Left forelimb (tissue), 1 donor: ENCODE measurements at regions not wholly inside any gene's neighbourhood (a gene's known extent, or its start where the extent isn't known, plus 50 kb on each side); places are given as distances from the start of the nearest gene placed in this dataset.
"Not testable (repeated sequence)": the region's sequence is repeated elsewhere in the genome, so short reads cannot be mapped to it uniquely, and the experiment has no call there.

Experiments
- DNase-seq: peaks from one replicate; pipeline ENCODE4 v3.0.0-alpha.2; 2018; ENCODE audit warnings: low spot score

DNA sequence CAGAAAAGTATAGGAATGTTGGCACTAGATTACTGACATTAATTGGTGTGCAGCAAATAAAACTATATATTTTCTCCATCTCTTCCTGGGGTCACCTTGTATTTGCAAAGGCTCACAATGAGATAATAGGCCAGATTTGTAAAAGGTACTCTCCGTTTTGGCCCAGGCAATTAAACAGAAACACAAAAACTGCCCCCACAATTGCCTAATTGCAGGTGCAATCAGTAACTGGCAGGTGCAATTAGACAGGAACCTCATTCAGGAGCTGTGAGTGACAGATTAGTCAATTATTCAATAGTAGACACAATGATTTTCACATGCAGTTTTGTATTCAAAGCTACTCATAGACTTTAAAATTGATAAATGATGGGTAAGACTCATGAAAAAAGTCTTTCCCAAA, 451.4 kb upstream of the ID2 start:
- no peak for DNase-seq

DNA sequence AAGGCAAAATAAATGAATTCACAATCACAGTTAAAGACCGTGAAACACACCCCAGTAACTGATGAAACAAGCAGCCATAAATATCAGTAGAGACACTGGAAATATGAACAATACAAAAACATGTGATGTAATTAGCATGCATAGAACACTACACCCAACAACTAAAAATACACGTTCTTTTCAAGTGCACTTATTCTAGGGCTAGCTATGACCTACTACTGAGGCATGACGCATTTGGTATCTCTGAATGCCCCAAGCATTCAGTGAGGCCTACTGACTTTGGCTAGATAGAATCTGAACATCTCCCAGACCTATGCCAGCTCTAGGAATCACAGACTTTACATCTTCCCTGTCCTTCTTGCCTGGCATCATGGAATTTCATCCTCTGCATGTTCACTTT, 450.0 kb upstream of the ID2 start:
- DNase-seq, result no peak

DNA sequence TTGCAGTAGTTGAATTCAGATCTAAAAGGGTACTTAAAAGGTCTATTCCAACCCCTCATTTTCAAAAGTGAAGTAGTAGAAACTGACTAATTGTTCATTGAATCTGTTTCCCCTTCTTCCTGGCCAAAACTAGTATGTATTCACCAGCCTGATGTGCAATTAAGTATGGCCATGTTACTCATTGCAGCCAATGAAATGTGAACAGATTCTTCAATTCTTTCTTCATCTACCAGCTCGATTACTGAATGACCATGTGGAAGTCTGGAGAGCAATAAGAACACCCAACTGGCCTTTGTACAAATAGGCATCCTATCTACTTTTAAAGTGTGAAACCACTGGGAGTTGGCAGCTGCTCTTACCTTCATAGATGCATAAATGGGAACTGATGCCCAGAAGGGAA, 449.0 kb upstream of the ID2 start:
- DNase-seq, result no peak

DNA sequence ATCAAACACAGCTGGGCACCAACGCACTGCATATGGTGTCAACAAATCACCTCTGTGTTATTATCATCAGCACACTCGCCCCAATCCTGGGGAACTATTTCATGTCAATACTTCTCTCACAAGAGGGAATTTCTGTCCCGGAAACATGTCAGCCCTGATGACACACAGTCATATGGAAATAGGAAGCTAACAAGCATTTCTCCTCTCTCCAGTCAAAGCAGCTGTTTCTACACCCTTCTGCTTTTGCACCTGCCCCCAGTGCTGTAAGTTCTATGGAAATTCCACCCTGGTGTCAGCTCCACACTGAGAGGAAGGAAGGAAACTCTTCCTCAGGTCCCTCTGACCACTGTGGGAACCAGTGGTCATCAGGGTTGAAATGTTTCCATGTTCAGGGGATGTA, 447.6 kb upstream of the ID2 start:
- DNase-seq, result no peak

DNA sequence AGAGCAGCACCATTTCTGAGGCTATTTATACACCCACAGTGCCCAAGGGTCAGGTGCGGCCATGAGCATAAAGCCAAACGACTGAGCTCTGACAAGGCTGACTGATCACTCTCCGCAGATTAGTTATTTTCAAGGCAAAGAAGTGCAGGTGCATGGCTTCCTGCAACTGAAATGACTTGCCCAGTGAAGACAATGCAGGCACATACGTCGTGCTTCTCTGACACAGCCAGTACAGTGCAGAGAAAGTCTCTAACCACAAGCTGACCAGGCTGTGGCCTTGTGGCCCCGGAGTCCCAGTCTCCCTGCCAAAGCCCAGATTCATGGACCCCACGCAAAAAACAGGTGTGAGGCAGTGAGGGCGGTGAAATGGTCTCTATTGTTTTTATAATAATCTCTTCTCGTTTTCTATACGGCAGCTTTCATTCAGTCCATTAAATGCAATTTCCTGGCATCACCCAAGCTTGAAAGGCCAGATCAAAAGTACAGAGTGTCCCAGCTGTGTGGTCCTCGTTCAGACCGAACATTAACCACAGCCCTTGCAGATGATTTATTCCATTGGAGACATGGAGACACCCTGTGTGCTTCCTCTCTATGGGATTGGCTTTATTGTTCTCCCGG, 447.0 kb upstream of the ID2 start:
- DNase-seq, result no peak

DNA sequence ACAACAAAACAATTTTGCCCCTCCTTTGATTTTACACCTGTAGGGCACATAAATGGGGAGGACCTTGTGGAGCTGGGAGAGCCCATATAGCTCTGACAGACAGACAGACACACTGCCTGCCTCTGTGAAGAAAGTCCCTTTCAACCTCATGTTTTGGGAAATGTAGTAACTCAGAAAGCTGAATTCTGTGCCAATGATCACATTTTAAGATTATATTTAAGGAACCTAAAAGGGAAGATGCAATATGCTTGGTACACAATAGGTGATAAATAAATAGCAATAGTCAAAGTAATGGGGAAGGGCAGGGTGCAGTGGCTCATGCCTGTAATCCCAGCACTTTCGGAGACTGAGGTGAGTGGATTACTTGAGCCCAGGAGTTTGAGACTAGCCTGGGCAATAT, 446.4 kb upstream of the ID2 start:
- DNase-seq, result no peak

DNA sequence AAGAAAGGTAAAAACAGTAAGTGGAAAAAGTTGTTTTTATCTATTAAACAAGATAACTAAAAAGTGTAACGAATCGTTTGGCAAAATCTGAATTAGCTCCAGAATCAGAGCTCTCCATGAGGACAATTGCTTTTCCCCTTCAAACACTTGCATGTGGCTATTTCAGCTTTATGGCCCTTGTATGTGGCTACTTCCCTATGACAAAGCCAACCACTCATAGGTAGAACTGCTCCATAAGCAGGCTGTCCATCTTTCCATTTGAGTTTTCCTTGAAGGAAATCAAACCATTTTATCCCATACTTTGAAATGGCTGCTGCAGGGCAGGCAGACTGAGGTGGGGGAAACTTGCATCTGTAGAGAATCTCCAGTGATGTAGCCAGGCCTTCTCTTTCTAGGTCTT, 445.5 kb upstream of the ID2 start:
- DNase-seq, result no peak

DNA sequence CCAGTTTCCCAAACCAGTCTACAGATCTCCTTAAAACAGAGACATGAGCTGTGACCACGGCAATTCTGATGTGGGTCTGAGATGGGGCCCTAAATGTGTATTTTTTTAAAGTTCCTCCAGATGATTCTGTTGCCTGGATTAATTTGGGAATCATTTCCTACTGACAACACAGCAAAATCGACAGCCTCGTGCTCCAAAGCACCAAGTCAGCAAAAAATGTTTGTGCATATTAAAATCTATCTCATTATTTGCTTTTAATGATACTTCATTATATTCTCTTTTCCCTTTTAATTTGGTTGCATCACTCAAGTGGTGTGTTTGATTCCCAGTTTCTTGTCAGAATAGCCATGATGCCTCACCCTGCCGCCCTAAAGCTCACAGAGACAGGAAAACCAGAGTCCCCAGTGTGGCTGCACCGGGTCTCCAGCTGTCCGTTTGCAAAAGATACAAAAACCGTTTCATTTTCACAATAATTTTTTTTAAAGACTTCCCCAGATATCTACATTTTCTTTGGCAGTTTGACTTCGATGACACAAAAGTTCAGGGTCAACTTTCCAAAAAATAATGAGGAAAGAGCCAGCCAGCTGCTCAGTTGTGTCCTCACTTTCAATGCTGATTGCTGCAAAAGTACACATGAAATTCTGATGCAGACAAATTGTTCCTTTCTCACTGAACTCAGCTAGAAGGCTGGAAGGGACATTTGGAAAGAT, 443.2 kb upstream of the ID2 start:
- no peak for DNase-seq

DNA sequence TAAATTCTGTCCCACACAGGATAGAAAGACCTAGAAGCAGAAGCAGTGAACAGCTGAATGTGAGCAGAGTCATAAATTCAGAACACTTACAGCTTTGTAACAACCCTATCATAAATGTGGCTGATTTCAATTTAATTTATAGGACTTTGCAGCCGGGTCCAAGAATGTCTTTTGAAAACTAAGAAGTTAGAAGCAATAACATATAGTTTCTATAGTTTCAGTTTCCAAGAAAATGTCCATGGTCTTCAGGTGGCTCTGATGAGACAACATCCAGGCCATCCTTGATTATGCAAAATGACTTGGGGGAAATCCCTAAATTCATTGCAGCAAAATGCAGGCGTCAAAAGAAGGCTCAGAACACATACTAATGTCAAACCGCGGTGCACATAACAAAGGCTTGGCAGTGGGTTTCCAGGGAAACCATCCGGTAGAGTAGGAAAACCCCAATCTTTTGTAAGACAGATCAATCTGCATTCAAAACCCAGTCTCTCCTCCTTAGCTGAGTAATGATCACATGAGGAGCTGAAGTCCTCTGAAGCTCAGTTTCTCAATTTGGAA, 442.2 kb upstream of the ID2 start:
- DNase-seq, result no peak

DNA sequence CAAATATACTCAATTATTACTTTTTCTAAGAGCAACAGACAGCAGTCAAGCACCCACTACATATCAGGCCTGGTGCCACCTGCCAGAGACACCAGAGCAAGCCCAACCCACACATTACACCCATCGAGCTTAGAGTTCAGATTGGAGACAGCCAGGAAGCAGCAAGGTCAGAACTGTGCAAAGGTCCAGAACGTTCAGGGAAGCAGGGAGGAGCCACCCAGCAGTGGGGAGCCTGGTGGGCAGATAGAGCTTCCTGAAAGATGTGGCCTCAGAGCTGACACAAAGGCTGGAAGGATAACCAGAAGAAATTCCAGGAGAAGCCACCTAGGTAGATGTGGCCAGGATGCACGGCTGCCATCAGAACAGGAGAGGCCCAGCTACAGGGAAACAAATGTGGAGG, 440.5 kb upstream of the ID2 start:
- DNase-seq, result peak; percentile 28

DNA sequence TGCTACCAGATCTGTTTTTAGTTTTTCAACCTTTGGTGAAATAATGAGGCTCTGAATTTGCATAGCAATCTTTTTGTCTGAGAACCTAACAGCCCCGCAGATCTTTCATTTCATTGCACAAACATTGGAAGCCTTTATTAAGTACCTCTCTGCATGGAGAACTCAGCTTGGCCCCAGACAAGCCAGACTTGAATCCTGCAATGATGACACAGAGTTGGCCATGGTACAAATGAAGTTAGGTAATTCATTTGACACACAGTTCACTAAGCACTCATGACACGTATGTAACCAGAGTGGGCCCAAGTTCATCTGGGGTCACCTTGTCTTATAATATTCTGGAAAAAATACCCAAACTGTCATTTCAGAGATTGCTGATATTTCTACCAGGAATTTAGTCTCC, 439.1 kb upstream of the ID2 start:
- DNase-seq, result peak; percentile 5

DNA sequence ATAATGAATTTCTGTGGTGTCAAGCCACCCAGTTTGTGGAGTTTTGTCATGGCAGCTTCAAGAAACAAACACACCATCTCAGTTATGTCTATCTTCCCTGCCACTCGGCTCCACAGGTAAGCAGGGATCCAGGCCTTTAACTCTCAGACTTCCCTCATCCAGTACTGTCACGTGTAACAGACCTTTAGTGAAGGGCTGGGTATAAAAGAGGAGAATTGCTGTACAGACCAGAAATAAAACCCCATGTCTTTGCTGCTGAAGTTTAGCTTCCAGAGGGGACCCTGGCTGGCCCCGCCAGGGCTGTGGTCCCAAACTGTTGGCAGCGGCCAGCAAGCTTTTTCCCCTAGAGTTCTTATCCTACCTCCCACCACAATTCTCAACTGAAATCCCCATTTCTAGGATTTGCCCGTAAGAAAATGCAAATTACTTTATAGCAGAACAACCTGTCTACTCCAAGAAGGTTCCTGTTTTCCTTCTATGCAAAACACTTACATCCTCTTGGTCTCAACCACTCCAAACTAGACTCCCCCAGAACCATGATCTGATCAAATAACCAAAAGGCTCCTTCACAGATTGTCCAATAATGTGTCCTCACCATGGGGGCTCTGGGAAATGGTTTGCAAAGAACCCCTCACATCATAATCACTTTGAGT, 438.0 kb upstream of the ID2 start:
- no peak for DNase-seq

DNA sequence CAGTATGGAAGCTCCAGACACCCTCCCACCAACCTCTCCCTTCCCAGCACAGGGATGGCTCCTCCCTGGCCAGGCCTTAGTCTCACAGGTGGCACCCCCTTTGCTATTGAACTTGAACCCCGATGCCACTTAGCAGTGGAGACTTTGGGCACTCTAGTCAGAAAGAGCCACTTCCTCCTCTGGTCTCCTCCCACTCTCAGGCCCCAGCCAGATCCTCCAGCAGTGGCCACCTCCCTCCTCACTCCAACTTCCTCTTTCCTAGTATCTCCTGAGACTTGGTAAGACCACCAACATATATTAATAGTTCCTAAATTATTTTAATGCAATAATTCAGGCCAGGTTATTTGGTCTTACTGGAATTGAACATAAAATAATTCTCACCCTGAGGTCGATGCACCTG, 437.2 kb upstream of the ID2 start:
- DNase-seq, result no peak

DNA sequence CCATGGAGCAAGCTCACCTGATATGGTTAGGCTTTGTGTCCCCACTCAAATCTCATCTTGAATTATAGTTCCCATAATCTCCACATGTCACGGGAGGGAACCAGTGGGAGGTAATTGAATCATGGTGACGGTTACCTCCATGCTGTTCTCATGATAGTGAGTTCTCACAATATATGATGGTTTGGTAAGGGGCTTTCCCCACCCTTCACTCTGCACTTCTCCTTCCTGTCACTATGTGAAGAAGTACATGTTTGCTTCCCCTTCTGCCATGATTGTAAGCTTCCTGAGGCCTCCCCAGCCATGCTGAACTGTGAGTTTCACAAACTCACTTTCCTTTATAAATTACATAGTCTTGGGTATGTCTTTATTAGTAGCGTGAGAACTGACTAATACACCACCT, 435.7 kb upstream of the ID2 start:
- DNase-seq, result no peak

DNA sequence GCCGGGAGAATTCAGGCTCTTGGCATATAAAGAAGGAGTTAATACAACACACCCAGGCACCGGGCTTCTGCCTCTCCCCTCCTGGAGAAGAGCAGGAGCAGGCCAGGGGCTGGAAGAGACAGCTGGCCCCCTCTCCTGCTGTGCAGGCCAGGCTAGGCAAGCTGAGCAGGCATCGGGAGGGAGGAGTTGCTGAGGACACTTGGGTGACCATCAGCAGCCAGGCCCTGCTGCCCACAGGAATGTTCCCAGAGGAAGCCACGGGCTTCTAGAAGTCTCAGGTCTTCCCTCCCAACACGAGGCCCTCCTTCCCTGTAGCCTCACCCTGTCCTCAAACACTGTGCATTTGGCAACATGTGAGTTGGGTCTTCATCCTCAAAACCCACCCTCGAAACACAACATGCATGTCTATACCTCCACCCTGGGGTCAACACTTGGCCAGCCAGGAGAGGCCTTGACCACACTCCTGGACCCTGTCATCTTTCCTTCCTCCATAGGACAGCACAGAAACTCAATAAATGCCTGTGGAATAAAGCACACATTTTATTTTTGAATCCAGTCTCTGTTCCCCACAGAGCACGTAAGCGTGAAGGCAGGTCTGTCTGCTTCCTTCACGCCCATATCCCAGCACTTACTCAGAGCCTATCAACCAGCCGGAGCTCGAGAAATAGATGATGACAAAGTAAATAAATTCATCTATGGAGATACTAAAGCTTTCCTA, 433.8 kb upstream of the ID2 start:
- no peak for DNase-seq

DNA sequence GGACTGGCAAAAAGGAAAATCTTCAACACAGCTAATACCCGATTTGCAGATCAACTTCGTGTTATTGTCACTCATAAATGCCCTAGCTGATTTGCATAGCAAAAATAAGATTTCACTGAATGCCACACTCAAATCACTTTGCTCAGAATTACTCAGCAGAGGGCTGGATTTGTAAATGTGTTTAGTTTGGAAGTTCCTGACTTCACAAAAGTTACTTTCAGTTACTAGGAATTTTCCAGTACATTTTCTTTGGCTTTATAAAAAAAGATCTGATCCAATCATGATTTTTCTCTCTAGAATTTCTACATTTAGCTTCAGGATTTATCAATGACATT, 433.3 kb upstream of the ID2 start:
- DNase-seq, result no peak

DNA sequence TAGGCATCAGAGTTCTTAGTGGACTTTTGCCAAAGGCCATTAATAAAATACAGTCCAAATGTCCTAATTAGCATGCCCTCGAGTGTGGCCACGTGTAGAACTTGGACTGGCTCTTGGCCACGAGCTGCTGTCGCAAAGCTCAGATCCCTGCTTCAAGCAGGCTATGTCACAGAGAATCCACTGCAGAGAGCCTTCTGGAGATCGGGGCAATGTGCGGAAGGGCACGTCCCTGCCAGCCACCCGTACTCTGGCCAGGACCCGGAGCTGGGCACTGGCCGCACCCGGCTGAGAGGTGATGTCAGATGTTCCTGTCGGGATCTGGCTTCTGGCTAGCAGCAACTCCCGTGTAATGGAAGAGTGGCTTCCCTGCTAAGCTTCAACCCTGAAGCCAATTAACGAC, 432.7 kb upstream of the ID2 start:
- no peak for DNase-seq

DNA sequence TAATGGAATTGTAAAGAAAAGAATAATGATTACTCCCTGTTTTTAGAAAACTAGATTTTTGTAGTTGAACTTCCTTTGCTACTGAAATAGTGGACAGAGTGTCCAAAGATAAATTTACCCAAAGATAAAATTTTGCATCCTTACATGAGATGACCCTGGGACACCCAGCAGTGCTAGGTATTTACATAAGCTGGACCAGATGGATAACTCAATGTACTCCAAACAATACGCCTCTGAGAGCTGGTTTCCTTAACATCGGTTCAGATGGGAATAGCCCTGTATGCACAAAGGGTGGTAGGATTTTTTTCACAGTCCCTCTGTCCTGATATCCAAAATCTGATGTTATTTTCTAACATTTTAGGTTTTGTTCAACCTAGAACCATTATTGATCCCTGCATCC, 432.1 kb upstream of the ID2 start:
- no peak for DNase-seq

DNA sequence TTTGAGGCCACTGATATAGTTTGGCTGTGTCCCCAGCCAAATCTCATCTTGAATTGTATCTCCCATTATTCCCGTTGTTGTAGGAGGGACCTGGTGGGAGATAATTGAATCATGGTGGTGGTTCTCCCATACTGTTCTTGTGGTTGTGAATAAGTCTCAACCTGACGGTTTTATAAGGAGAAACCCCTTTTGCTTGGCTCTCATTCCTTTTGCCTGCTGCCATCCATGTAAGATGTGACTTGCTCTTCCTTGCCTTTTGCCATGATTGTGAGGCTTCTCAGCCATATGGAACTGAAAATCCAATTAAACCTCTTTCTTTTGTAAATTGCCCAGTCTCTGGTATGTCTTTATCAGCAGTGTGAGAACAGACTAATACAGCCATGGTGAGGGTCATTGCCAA, 431.6 kb upstream of the ID2 start:
- not testable (repeated sequence) for DNase-seq

DNA sequence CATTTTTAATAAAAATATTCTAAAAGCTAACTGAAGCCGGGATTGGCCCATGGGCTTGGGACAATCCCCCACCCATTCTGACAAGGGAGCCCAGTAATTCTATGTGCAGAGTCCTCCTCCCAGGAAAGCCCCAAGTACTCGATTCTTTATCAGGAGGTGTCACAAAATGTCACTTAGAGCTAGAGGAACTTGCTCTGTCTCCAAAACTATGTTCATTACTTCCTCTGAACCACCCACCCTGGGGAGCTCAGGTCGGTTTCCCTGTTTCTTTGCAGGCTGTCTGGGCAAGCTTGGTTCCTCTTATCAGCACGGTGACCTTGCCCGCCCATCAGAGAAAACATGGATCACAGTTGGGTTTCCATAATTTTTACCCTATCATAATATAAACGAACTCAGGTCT, 430.6 kb upstream of the ID2 start:
- DNase-seq, result no peak

DNA sequence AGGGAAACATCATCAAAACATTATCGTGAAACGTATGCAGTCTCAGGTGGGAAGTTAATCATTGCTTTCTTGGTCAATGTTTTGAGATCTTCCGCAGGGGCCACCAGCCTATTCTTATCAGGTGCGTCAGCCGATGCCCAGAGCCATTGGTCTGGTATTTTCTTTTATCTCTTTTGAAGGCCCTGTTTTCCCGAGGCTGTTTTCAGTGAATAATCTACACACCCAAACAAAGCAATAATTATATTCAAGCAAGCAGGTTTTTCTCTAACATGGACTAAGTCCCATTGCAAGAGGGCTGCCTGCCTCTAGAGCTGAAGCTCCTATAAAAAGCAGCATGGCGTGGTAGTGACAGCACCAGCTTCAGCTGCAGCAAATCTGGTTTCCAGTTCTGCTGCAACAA, 430.0 kb upstream of the ID2 start:
- DNase-seq, result no peak

DNA sequence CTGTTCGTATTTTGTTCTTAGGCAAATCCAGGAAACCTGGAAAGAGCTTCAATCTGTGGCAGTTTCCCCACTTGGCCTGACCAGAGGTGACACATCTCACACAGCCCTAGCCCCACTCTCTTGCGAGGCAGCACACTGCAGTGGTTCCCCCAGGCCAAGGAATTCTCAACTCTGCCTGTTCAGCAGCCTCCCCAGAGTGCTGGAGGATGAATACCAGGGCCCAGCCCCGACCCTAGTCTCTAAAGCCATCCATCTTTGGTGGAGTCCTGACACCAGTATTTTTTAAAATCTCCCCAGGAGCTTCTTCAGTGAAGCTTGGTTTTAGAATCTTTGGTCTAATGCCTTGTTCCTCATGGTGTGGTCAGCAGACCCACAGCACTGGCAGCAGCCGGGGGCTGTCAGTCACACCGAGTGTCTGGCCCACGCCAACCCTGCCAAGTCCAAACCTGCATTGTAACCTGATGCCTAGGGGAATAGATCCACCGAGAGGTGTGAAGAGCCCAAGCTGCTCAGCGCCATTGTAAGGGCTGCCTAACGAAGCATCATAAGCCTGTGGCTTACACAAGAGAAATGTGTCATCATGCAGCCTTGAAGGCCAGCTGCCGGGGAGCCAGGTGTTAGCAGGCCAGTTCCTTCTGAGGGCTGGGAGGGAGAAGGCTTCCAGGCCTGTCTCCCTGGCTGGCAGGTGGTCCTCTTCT, 428.7 kb upstream of the ID2 start:
- no peak for DNase-seq
